Stimulated activated memory B cell treated with anti-CD40 and anti-IgM and Interleukin-4, amounts not matched to agents 10 μg/mL and 1 μg/mL and 100 μg/mL, for 72 hours (primary cell): ENCODE measurements at regions not wholly inside any gene's neighbourhood (a gene's known extent, or its start where the extent isn't known, plus 50 kb on each side); places are given as distances from the start of the nearest gene placed in this dataset.

Source experiments
- ATAC-seq: fragments of 150-1000 bp; cut with Tn5 transposase; 2 replicates; pipeline ENCODE4 v1.10.0; 2021
- H3K27ac Mint-ChIP-seq: one replicate; pipeline ENCODE4 v1.8.0; 2022; ENCODE audit warnings: mild to moderate bottlenecking, mixed read lengths
- H3K27me3 Mint-ChIP-seq: one replicate; pipeline ENCODE4 v1.8.0; 2022; ENCODE audit warnings: mixed read lengths
- H3K36me3 Mint-ChIP-seq: one replicate; pipeline ENCODE4 v1.8.0; 2022; ENCODE audit warnings: mixed read lengths
- H3K4me1 Mint-ChIP-seq: one replicate; pipeline ENCODE4 v1.8.0; 2022; ENCODE audit warnings: mixed read lengths
- H3K4me3 Mint-ChIP-seq: one replicate; pipeline ENCODE4 v1.8.0; 2022; ENCODE audit warnings: mild to moderate bottlenecking, moderate library complexity, mixed read lengths
- H3K9me3 Mint-ChIP-seq: one replicate; pipeline ENCODE4 v1.8.0; 2022; ENCODE audit warnings: mixed read lengths

DNA sequence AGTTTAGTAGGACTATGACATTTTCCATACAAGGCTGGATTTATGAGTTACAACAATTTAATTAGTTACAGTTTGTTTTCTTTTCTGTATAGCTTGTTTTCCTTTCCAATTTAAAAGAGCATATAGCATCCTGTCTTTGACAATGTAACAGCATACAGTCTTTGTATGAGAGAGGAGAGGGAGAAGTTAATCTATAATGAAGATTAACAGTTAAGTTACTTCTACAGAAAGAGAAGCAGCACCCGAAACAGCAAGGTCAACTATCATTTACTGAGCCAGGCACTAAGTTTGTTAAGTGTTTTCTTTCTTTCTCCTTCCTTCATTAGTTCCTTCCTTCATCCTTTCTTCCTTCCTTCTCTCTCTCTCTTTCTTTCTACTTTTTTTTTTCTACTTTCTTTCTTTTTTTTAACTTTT is 52.3 kb upstream of the RAB4A start:
- ATAC-seq, result no peak
- Mint-ChIP-seq H3K4me3 (no peak overlapping the region), H3K9me3 (no peaks in the 10 kb centered on the region), H3K36me3 (no peaks in the 10 kb centered on the region), H3K27ac (no peak overlapping the region), H3K4me1 (no peaks in the 10 kb centered on the region), H3K27me3 (no peaks in the 10 kb centered on the region)

DNA sequence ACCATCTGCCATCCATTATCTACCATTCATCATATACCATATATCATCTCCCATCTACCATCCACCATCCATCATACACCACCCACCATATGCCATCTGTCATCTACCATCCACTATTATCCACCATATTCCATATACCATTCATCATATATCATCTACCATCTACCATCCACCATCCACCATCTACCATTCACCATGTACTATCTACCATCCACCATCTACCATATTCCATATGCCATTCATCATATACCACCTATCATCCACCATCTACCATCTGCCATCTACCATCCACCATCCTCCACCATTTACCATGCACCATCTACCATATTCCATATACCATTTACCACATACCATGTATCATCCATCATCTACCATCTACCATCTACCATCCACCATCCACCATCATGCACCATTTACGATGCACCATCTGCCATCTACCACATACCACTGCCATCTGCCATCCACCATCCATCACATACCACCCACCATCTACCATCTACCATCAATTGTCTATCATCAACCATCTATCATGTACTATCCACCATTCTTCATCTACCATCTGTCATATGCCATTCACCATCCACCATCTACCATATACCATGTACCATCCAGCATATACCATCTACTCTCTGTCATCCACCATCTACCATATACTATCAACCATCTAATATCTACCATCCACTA is 50.6 kb upstream of the RAB4A start:
- H3K27me3 Mint-ChIP-seq, result no peaks in the 10 kb centered on the region
- no peak overlapping the region for H3K27ac Mint-ChIP-seq
- H3K4me3 Mint-ChIP-seq, result no peak overlapping the region
- H3K9me3 Mint-ChIP-seq, result no peaks in the 10 kb centered on the region
- H3K36me3 Mint-ChIP-seq, result no peaks in the 10 kb centered on the region
- no peak for ATAC-seq
- H3K4me1 Mint-ChIP-seq, result no peaks in the 10 kb centered on the region

DNA sequence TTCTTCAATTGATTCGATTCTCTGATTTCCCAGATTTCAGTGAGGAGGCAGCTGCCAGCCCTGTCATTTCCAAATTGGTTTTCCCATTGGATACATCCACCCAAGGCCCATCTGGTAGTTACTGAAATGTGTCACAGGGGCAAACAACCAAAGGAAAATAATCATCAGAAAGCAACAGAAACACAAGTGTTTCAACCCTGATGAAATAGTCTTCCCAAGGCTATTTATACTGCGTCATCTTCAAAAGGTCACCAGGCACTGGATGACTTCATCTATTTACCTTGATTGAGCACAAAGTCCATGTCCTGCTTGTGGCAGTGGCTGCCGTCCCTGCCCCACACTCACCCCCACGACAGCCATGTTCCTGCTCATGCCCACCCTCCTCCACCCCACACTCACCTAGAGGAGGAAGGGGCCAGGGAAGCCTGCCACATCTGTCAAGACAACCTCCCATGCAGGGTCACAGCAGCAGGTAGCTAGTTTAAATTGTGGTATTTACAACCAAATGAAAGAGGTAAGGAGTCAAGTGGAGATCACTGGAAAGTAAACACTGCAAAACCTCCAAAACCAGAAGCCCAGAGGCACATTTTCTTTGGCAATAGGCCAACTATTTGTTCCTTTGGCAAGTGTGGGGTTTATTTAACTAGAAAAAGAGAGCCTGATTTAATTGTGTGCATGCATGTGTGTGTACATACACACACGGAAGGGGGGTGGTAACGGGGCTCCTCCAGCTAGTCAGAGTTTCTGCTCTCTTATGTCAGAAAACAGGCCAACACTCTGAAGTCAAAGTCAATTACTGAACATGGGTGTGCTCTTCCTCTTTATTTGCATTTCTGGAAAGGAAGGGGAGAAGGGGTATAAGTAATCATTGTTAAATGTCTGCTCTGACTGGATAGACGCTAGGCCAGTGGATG is 49.5 kb upstream of the RAB4A start:
- Mint-ChIP-seq H3K27ac (no peak overlapping the region), H3K27me3 (no peaks in the 10 kb centered on the region), H3K4me3 (no peak overlapping the region), H3K36me3 (no peaks in the 10 kb centered on the region), H3K4me1 (no peaks in the 10 kb centered on the region), H3K9me3 (no peaks in the 10 kb centered on the region)
- no peak for ATAC-seq
